HEK293T (cell line): ENCODE measurements at regions not wholly inside any gene's neighbourhood (a gene's known extent, or its start where the extent isn't known, plus 50 kb on each side); places are given as distances from the start of the nearest gene placed in this dataset.

Experiments used
- BHLHE40 ChIP-seq: fragments of 450-650 bp; IDR thresholded peaks from 2 replicates; pipeline ENCODE4 v1.6.1; 2016; ENCODE audit warnings: mild to moderate bottlenecking, moderate library complexity, borderline replicate concordance
- ELF4 ChIP-seq: fragments of 450-650 bp; IDR thresholded peaks from 2 replicates; pipeline ENCODE4 v1.6.1; 2017; ENCODE audit warnings: antibody characterized with exemption
- FOXA1 ChIP-seq: fragments of 450-650 bp; IDR thresholded peaks from 2 replicates; pipeline ENCODE4 v1.6.1; 2016; ENCODE audit warnings: mild to moderate bottlenecking
- FOXK2 ChIP-seq: fragments of 450-650 bp; IDR thresholded peaks from 2 replicates; pipeline ENCODE4 v1.6.1; 2016; ENCODE audit warnings: mild to moderate bottlenecking
- FOXM1 ChIP-seq: fragments of 450-650 bp; IDR thresholded peaks from 2 replicates; pipeline ENCODE4 v1.6.1; 2017; ENCODE audit warnings: mild to moderate bottlenecking, borderline replicate concordance
- HDGF ChIP-seq: fragments of 450-650 bp; IDR thresholded peaks from 2 replicates; pipeline ENCODE4 v1.6.1; 2017; ENCODE audit warnings: antibody characterized with exemption, borderline replicate concordance
- NFRKB ChIP-seq: fragments of 450-650 bp; IDR thresholded peaks from 2 replicates; pipeline ENCODE4 v1.6.1; 2016; ENCODE audit warnings: mild to moderate bottlenecking, moderate library complexity
- SP1 ChIP-seq: fragments of 450-650 bp; IDR thresholded peaks from 2 replicates; pipeline ENCODE4 v1.6.1; 2017
- SUZ12 ChIP-seq: fragments of 450-650 bp; IDR thresholded peaks from 2 replicates; pipeline ENCODE4 v1.6.1; 2016; ENCODE audit warnings: mild to moderate bottlenecking
- ZNF384 ChIP-seq: fragments of 450-650 bp; IDR thresholded peaks from 2 replicates; pipeline ENCODE4 v1.6.1; 2016
- TF ChIP-seq, protein P1 (sequence below): fragments of 450-650 bp; IDR thresholded peaks from 2 replicates; pipeline ENCODE4 v1.6.1; 2016

DNA sequence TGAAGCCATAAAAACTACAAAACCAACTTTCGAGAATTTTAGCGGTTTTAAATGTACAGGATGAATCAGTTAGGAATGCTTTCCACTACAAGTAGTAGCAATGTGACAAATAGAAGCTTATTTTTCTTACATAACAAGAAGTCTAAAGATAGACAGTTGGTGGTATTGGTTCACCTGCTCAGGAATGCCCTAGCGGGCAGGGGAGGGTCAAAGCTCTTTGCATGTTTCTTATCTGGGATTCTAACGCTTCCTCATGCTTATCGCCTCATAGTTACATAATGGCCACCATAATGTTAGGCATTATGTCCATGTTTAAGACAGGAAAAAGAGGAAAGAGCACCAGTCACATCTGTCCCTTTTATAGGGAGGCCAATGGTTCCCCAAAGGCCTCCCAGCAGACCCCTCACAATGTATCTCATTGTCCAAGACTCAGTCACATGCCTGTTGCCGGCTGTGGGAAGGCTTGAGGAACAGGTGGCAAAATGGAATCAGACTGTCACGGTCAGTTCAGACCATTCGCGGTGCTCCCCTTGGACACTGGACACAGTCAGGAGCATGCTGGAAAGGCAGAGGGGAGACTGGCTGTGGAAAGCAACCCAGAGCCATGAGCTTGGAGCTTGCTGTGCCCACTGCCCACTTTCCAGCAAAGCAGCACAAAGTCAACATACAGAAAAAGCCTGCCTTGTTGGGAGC is 69.4 kb upstream of the ODC1 start:
- no peak for TF ChIP-seq FOXK2
- no peak for TF ChIP-seq SUZ12
- no peak for TF ChIP-seq BHLHE40
- no peak for TF ChIP-seq SP1
- TF ChIP-seq NFRKB = no peak
- no peak for TF ChIP-seq ELF4
- TF ChIP-seq FOXM1 = no peak
- TF ChIP-seq, protein P1, sequence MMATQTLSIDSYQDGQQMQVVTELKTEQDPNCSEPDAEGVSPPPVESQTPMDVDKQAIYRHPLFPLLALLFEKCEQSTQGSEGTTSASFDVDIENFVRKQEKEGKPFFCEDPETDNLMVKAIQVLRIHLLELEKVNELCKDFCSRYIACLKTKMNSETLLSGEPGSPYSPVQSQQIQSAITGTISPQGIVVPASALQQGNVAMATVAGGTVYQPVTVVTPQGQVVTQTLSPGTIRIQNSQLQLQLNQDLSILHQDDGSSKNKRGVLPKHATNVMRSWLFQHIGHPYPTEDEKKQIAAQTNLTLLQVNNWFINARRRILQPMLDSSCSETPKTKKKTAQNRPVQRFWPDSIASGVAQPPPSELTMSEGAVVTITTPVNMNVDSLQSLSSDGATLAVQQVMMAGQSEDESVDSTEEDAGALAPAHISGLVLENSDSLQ = no peak
- TF ChIP-seq HDGF = no peak
- TF ChIP-seq ZNF384 = no peak
- TF ChIP-seq FOXA1 = no peak
